ENCODE measurements at regions not wholly inside any gene's neighbourhood (a gene's known extent, or its start where the extent isn't known, plus 50 kb on each side); places are given as distances from the start of the nearest gene placed in this dataset.

GRCh38 chr14:71214241-71214640 lies 307.0 kb downstream of the PCNX1 start:
- TF ChIP-seq, protein P1, sequence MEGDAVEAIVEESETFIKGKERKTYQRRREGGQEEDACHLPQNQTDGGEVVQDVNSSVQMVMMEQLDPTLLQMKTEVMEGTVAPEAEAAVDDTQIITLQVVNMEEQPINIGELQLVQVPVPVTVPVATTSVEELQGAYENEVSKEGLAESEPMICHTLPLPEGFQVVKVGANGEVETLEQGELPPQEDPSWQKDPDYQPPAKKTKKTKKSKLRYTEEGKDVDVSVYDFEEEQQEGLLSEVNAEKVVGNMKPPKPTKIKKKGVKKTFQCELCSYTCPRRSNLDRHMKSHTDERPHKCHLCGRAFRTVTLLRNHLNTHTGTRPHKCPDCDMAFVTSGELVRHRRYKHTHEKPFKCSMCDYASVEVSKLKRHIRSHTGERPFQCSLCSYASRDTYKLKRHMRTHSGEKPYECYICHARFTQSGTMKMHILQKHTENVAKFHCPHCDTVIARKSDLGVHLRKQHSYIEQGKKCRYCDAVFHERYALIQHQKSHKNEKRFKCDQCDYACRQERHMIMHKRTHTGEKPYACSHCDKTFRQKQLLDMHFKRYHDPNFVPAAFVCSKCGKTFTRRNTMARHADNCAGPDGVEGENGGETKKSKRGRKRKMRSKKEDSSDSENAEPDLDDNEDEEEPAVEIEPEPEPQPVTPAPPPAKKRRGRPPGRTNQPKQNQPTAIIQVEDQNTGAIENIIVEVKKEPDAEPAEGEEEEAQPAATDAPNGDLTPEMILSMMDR (IDR thresholded peaks at IDR 0.05) = no peak
- TF ChIP-seq POLR2AphosphoS5 (IDR thresholded peaks at IDR 0.05) (no peak), POLR2A (IDR thresholded peaks at IDR 0.05) (no peak), EP300 (IDR thresholded peaks at IDR 0.05) (no peak)
- ATAC-seq = no peak
- Histone ChIP-seq H3K27me3 (no peaks in the 10 kb centered on the region), H3K9me3 (peaks cover 0 to 4% (median 0%) of the 10 kb centered on the region in 3 donors), H3K36me3 (no peaks in the 10 kb centered on the region), H3K27ac (no peak overlapping the region), H3K4me1 (peaks cover 0 to 14% (median 0%) of the 10 kb centered on the region in 3 donors), H3K4me3 (no peak overlapping the region)
- WGBS, 2 donors (ENCODE audit: low coverage in 1 of 2) = 39 to 45% methylated on average over 2 of the region's 2 CpGs

DNA sequence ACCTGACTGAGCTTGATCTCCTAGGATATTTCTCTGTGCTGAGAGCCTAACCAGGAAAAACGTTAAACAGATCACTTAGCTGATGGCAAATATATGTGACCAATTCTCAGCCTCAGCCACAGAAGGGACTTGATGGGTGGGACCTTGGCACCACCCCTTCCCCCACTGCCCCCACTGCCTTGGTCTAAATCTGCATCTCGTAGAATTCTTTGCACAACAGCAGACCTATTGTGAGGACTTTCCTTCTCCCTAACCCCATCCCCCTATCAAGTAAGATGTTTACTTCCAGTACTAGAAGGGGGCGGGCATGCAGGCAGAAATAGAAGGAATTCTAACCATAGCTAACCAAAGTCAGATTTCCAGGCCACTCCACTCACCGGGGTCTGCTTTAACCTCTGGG lies 313.2 kb downstream of the PCNX1 start:
- H3K27ac ChIP-seq = no peak overlapping the region
- no peak for TF ChIP-seq POLR2A (IDR thresholded peaks at IDR 0.05)
- no peak for TF ChIP-seq EP300 (IDR thresholded peaks at IDR 0.05)
- TF ChIP-seq, protein P1 (IDR thresholded peaks at IDR 0.05) = no peak
- TF ChIP-seq POLR2AphosphoS5 (IDR thresholded peaks at IDR 0.05) = no peak
- H3K27me3 ChIP-seq = no peaks in the 10 kb centered on the region
- H3K4me1 ChIP-seq = no peaks in the 10 kb centered on the region
- 21 to 76% methylated on average over 2 to 3 of the region's 4 CpGs for WGBS, 2 donors (ENCODE audit: low coverage in 1 of 2)
- no peak overlapping the region for H3K4me3 ChIP-seq
- H3K9me3 ChIP-seq = peaks cover 0 to 4% (median 0%) of the 10 kb centered on the region in 3 donors
- ATAC-seq = no peak
- no peaks in the 10 kb centered on the region for H3K36me3 ChIP-seq

- H3K27ac ChIP-seq = no peak overlapping the region
- no peaks in the 10 kb centered on the region for H3K4me1 ChIP-seq
- no peak for TF ChIP-seq POLR2AphosphoS5 (IDR thresholded peaks at IDR 0.05)
- no peak for TF ChIP-seq EP300 (IDR thresholded peaks at IDR 0.05)
- TF ChIP-seq, protein P1 (IDR thresholded peaks at IDR 0.05) = no peak
- TF ChIP-seq POLR2A (IDR thresholded peaks at IDR 0.05) = no peak
- ATAC-seq = no peak
- 83 to 93% methylated on average over 2 of the region's 2 CpGs for WGBS, 2 donors (ENCODE audit: low coverage in 1 of 2)
- no peaks in the 10 kb centered on the region for H3K36me3 ChIP-seq
- H3K9me3 ChIP-seq = peaks cover 0 to 4% (median 0%) of the 10 kb centered on the region in 3 donors
- no peaks in the 10 kb centered on the region for H3K27me3 ChIP-seq
- H3K4me3 ChIP-seq = no peak overlapping the region
Measured at GRCh38 chr14:71221119-71221518, 313.9 kb downstream of the PCNX1 start.

GRCh38 chr14:71225113-71225512 lies 317.9 kb downstream of the PCNX1 start:
- Histone ChIP-seq H3K4me3 (no peak overlapping the region), H3K27me3 (no peaks in the 10 kb centered on the region), H3K36me3 (no peaks in the 10 kb centered on the region), H3K27ac (no peak overlapping the region), H3K4me1 (no peaks in the 10 kb centered on the region), H3K9me3 (no peaks in the 10 kb centered on the region)
- no peak for TF ChIP-seq POLR2AphosphoS5 (IDR thresholded peaks at IDR 0.05)
- ATAC-seq = no peak
- WGBS, 2 donors (ENCODE audit: low coverage in 1 of 2) = 0 to 32% methylated on average over 1 to 2 of the region's 2 CpGs

DNA sequence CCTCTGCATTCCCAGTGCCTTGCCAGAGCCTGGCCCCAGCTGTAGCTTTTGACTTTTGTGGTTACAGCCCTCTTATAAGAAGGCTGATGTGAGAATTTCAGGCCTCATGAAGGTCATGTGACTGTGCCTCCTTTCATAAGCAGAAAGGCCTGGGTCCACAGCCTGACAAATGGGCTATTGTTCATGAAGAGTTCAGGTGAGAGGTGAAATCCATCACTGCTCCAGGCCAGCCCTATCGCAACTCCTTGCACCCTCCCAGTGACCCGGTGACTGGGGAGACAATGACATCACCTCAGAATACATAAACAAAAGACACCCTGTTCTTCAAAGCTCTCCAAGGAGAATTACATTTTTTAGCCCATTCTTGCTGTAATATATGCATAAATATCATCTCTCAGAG lies 321.5 kb downstream of the PCNX1 start:
- Histone ChIP-seq H3K27ac (no peak overlapping the region), H3K36me3 (no peaks in the 10 kb centered on the region), H3K4me1 (no peaks in the 10 kb centered on the region), H3K9me3 (no peaks in the 10 kb centered on the region), H3K4me3 (no peak overlapping the region), H3K27me3 (no peaks in the 10 kb centered on the region)
- ATAC-seq = no peak
- TF ChIP-seq POLR2AphosphoS5 (IDR thresholded peaks at IDR 0.05) = no peak
- no peak for TF ChIP-seq POLR2A (IDR thresholded peaks at IDR 0.05)
- TF ChIP-seq, protein P1 (IDR thresholded peaks at IDR 0.05) = no peak
- no peak for TF ChIP-seq EP300 (IDR thresholded peaks at IDR 0.05)
- WGBS, 2 donors (ENCODE audit: low coverage in 1 of 2) = 68 to 72% methylated on average over 2 of the region's 2 CpGs
